NCI-H128 (cell line): ENCODE measurements at regions not wholly inside any gene's neighbourhood (a gene's known extent, or its start where the extent isn't known, plus 50 kb on each side); places are given as distances from the start of the nearest gene placed in this dataset.
"Not testable (repeated sequence)": the region's sequence is repeated elsewhere in the genome, so short reads cannot be mapped to it uniquely, and the experiment has no call there.

ENCODE experiments used
- DNase-seq: peaks from one replicate; lab custom pipeline; 2025; ENCODE audit not compliant: unreplicated experiment; lab: John Stamatoyannopoulos, UW

- DNase-seq: no peak
Measured at GRCh38 chr15:59835776-59836175, 146.7 kb upstream of the BNIP2 start.

DNA sequence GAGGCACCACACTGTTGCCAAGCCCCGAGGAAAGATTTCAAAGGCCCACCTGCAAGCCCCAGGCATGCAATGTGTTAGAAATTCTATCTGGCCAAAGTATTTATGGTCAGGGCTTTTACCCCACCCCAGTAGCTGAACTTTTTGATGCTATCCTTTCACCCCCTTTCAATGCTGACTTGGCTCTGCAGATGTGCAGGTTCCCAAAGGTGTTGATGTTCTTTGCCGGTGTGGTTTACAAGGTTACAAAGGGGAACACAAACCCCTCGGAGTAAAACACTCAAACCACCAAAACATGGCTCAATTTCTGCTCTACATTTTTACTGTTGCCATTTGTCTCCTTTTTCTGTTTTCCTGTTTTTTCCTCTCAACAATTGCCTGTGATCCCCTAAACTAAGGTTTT lies 145.4 kb upstream of the BNIP2 start:
- DNase-seq: no peak

DNA sequence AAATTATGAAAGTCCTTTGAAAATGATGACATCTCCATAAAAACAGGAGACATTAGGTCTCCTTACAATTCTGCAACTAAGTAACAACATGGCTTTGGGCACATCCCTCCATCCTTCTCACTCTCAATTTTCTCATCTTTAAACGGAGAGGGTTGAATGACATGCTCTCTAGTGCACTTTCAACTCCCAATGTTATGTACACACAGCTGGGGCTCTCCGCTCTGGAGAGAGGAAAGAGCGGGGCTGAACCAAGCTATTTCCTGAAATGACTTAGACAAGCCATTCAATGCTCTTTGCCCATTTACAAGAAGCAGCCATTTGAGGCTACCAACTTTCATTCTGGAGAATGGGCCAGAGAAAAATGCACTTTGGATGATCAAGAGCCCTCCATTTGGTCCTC lies 144.2 kb upstream of the BNIP2 start:
- no peak for DNase-seq

- no peak for DNase-seq
Measured at GRCh38 chr15:59830873-59831272, 141.8 kb upstream of the BNIP2 start.

DNA sequence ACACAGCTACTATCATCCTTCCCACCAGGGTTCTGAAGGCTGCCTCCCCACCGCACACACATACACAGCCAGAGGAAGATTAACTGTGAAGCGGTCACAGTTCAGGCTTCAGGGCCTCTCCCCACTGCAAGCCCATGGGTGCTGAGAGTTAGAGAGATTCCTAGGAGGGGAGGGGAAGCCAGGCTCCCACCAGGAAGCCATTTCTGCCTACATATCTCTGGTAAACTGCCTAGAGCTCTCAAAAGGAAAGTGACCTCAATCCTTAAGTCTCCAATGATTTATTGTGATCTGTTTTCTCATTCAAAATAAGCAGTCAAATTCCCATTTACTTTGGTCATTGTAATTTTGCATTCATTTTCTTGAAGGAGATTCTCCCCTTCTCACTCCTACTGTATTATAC lies 141.0 kb upstream of the BNIP2 start:
- no peak for DNase-seq

DNA sequence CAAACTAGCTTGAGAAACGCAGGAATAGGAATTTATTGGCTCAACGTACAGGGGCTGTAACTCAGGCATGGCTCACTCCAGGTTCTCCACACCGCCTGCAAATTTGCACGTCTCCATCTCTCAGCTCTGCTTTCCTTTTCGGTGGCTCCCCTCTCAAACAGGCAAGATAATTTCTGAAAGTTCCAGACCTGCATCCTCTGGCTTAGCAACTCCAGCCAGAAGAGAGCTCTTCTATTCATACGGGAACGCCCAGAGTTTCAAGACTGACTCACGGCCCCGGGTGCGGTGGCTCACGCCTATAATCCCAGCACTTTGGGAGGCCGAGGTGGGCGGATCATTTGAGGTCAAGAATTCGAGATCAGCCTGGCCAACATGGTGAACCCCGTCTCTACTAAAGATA lies 139.7 kb upstream of the BNIP2 start:
- DNase-seq: no peak

DNA sequence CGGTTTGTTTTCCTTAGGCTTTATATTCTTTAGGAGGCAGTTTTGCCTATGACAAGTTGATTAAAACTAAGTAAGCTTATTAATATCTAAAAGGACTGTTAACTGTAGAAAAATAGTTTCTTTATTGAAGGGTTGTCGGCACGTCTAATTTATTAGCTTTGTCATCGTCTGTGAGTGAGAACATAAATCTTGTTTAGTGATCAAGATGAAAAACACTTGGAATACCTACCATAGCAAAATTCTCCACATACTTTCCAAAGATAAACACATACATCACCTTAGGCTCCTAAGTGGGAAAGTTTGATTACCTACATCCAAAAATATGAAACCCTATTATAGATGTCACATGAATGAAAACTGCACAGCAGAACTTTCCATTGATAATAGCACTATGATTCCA lies 139.1 kb upstream of the BNIP2 start:
- DNase-seq: no peak

GRCh38 chr15:59825901-59826300 lies 136.8 kb upstream of the BNIP2 start:
- no peak for DNase-seq

- no peak for DNase-seq
Measured at GRCh38 chr15:59821286-59821685, 132.2 kb upstream of the BNIP2 start.

GRCh38 chr15:59819092-59819491 lies 130.0 kb upstream of the BNIP2 start:
- no peak for DNase-seq

GRCh38 chr15:59818336-59818735 lies 129.2 kb upstream of the BNIP2 start:
- no peak for DNase-seq

DNA sequence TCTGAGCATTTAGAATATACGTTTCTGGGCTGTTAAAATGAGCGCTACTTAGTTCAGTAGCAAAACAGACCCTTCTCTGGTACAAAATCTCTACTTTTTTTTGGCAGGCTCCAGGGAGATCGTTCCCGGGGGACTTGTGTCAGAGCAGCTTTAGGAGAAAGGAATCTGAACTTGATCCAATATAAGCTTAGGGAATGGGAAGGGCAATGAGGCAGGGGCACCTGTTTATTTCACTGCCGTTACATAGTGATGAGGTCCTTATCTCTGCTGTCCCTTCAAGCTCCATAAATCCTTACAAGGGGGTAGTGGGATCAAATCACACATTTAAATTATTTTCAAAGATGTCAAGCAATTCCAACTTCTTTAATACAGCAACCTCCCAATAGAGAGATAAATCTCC lies 128.7 kb upstream of the BNIP2 start:
- no peak for DNase-seq

DNA sequence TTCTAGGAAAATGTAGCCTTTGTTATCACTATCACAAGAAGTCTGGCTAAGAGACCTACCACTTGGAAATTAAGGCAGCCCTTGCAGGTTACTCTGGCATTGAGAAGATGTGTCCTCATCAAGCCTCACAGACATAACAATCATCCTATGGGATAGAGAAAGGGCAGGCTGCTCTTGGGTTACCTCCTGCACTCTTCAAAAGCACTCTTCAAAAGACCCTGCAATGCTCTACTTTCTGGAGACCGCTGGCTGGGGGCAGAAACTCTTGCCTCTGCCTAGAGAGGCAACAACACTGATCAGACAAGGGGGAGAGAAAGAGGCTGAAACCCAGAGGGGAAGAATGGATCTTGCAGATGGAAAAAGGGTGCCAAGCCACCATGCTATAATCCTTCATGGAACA lies 127.9 kb upstream of the BNIP2 start:
- DNase-seq: no peak

GRCh38 chr15:59814409-59814808 lies 125.3 kb upstream of the BNIP2 start:
- no peak for DNase-seq

- no peak for DNase-seq
Measured at GRCh38 chr15:59812889-59813288, 123.8 kb upstream of the BNIP2 start.

GRCh38 chr15:59812250-59812870 lies 123.2 kb upstream of the BNIP2 start:
- DNase-seq: no peak

- DNase-seq: not testable (repeated sequence)
Measured at GRCh38 chr15:59803293-59803966, 114.3 kb upstream of the BNIP2 start.

DNA sequence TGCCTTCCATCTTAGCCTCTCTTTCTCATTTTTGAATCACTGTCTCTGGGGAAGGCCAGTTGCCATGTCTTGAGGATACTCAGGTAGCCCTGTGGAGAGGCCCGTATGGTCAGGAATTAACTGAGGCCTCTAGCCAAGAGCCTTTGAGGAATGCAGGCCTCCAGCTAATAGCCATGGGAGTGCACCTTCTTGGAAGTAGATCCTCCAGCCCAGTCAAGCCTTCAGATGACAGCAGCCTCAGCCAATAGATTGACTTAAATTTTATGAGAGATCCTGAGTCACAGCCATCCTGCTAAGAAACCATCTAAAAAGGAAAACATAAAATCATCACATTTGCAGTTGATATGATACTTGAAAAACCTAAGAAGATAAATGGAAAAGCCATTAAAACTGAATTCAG lies 112.5 kb upstream of the BNIP2 start:
- no peak for DNase-seq

DNA sequence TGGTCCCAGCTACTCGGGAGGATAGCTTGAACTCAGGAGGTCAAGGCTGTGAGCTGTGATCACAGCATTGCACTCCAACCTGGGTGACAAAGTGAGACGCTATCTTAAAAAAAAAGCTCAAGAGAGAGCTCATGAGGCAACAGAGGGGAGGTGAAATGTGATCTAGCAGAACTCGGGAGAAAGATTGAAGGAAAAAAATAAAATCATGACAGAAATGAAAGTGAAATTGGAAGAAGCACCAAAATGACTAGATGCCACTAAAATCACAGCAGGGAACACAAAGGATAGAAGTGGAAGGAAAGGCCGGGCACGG lies 109.4 kb upstream of the BNIP2 start:
- no peak for DNase-seq

DNA sequence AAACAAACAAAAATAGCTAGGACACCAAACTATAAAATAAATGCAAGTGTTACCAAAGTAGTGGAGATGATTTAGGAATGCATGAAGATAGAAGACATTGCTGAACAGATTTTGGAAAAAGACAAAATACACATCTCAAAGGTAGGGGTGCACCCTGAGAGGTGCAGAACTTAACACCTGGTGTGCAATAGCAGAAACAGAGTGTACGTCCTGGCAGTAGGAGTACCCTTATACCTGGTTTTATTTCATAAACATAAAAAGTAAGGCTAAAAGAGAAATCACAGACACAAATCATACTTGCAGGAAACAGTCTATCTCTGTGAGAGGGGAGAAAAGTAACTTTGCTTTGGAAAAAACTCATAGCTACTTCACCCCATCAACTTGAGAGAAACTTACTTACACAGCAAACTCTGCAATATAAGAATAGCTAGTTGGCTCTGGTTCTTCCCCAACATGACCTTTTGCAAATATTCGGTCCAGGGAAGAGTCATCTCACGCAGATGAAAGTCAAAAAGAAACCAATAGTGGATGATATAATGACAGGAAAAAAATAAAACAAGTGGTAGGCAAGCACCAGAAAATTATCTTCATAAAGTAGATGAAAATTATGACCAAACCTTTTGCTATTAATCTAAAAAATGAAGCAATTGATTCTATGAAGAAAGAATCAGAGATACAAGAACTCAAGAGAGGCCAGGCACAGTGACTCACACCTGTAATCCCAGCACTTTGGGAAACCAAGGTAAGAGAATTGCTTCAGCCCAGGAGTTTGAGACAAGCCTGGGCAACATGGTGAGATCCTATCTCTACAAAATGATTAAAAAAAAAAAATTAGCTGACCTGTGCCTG lies 108.9 kb upstream of the BNIP2 start:
- DNase-seq: no peak

- no peak for DNase-seq
Measured at GRCh38 chr15:59794229-59794886, 105.2 kb upstream of the BNIP2 start.

DNA sequence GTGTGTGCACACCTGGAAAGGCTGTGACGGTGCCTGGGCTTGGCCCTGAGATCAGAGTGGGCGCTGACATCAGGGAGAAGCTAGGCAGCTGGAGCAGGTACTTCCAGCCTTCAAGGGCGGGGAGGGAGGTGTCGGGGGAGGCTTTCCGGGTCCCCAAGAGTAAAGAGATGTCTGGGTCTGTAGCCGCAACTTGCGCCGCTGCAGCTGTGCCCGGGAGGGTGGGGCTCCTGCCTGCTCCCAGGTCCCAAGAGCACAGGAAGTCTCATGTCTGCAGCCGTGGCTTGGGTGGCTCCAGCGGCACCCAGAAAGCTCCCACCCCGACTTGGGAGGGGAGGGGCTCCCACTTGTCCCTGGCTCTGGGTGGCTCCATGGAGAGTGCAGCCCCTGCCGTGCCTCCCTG lies 103.2 kb upstream of the BNIP2 start:
- DNase-seq: no peak
